CD14-positive monocyte (primary cell): ENCODE measurements at regions not wholly inside any gene's neighbourhood (a gene's known extent, or its start where the extent isn't known, plus 50 kb on each side); places are given as distances from the start of the nearest gene placed in this dataset.

Experiments
- DNase-seq, 3 donors: peaks; one replicate each; pipeline ENCODE4 v3.0.0-alpha.2; 2011 to 2022
- H2AFZ ChIP-seq: 2 replicates; pipeline ENCODE4 v1.6.0; 2012; ENCODE audit warnings: mild to moderate bottlenecking, low read depth, low read length, inconsistent platforms; ENCODE audit not compliant: insufficient read depth, poor library complexity, severe bottlenecking
- H3K27ac ChIP-seq, 2 donors: 1 replicate in 1 of 2; 2 replicates in 1 of 2; pipeline ENCODE4 v1.5.1; 2012 to 2013; ENCODE audit warnings: low read length in 2 of 2, control low read depth in 1 of 2, inconsistent platforms in 1 of 2, low read depth in 1 of 2, mild to moderate bottlenecking in 1 of 2
- H3K27me3 ChIP-seq, 2 donors: one replicate each; pipeline versions ENCODE4 v1.6.0 to v1.6.1; 2011 to 2013; ENCODE audit warnings: low read length in 2 of 2; ENCODE audit not compliant: control insufficient read depth in 2 of 2, insufficient read depth in 2 of 2
- H3K36me3 ChIP-seq, 2 donors: replicated peaks in 1 of 2; 1 replicate in 1 of 2; 2 replicates in 1 of 2; pipeline versions ENCODE4 v1.5.1 to v1.6.1; 2012 to 2013; ENCODE audit warnings: low read length in 2 of 2, control low read depth in 1 of 2, inconsistent platforms in 1 of 2, mild to moderate bottlenecking in 1 of 2; ENCODE audit not compliant: insufficient read depth in 2 of 2, control insufficient read depth in 1 of 2
- H3K4me1 ChIP-seq, 2 donors: 1 replicate in 1 of 2; 2 replicates in 1 of 2; pipeline versions ENCODE4 v1.5.1 to v1.6.1; 2012 to 2013; ENCODE audit warnings: low read length in 2 of 2, control low read depth in 1 of 2, inconsistent platforms in 1 of 2, mild to moderate bottlenecking in 1 of 2, moderate library complexity in 1 of 2; ENCODE audit not compliant: insufficient read depth in 2 of 2, control insufficient read depth in 1 of 2
- H3K4me2 ChIP-seq: replicated peaks from 2 replicates; pipeline ENCODE3; 2012; ENCODE audit warnings: low read length, moderate library complexity, mild to moderate bottlenecking; ENCODE audit not compliant: poor library complexity, severe bottlenecking; ENCODE audit errors: extremely low read depth
- H3K4me3 ChIP-seq, 3 experiments: fragments of 200-600 bp in 1 of 3; sonication (generic) in 1 of 3; replicated peaks in 1 of 3; 1 replicate in 2 of 3; 2 replicates in 1 of 3; pipeline ENCODE4 v1.5.1; 2011 to 2013; ENCODE audit warnings: low read length in 3 of 3, mild to moderate bottlenecking in 3 of 3, control low read depth in 2 of 3, low read depth in 2 of 3, inconsistent platforms in 1 of 3, moderate library complexity in 1 of 3
- H3K79me2 ChIP-seq: 2 replicates; pipeline ENCODE4 v1.6.0; 2012; ENCODE audit warnings: mild to moderate bottlenecking, control low read depth, inconsistent platforms, low read length, moderate library complexity; ENCODE audit not compliant: insufficient read depth
- H3K9ac ChIP-seq: 2 replicates; pipeline ENCODE4 v1.6.0; 2017; ENCODE audit warnings: low read length, mild to moderate bottlenecking; ENCODE audit not compliant: insufficient read depth, poor library complexity, severe bottlenecking
- H3K9me3 ChIP-seq, 2 donors: replicated peaks in 1 of 2; 1 replicate in 1 of 2; 2 replicates in 1 of 2; pipeline versions ENCODE4 v1.5.1 to v1.6.1; 2012 to 2013; ENCODE audit warnings: low read length in 2 of 2, control low read depth in 1 of 2; ENCODE audit not compliant: control insufficient read depth in 1 of 2, insufficient read depth in 1 of 2
- H4K20me1 ChIP-seq: 2 replicates; pipeline ENCODE4 v1.6.0; 2012; ENCODE audit warnings: mild to moderate bottlenecking, low read length, control low read depth, moderate library complexity; ENCODE audit not compliant: insufficient read depth
- H3K27ac Mint-ChIP-seq, 7 donors: one replicate each; pipeline ENCODE4 v1.8.0; 2020; ENCODE audit warnings: mild to moderate bottlenecking in 7 of 7, mixed read lengths in 7 of 7, moderate library complexity in 6 of 7, inconsistent platforms in 2 of 7
- H3K27me3 Mint-ChIP-seq, 3 donors: one replicate each; pipeline ENCODE4 v1.8.0; 2021 to 2022; ENCODE audit warnings: low read depth in 3 of 3, mild to moderate bottlenecking in 3 of 3, mixed read lengths in 3 of 3, moderate library complexity in 3 of 3, inconsistent platforms in 1 of 3
- H3K36me3 Mint-ChIP-seq, 2 donors: one replicate each; pipeline ENCODE4 v1.8.0; 2020; ENCODE audit warnings: mixed read lengths in 2 of 2, inconsistent platforms in 1 of 2, mild to moderate bottlenecking in 1 of 2
- H3K4me1 Mint-ChIP-seq: one replicate; pipeline ENCODE4 v1.8.0; 2020; ENCODE audit warnings: mild to moderate bottlenecking, mixed read lengths
- H3K4me3 Mint-ChIP-seq, 2 donors: one replicate each; pipeline ENCODE4 v1.8.0; 2020; ENCODE audit warnings: mild to moderate bottlenecking in 2 of 2, mixed read lengths in 2 of 2, moderate library complexity in 1 of 2
- H3K9me3 Mint-ChIP-seq, 7 donors: one replicate each; pipeline ENCODE4 v1.8.0; 2020 to 2022; ENCODE audit warnings: mixed read lengths in 7 of 7, mild to moderate bottlenecking in 6 of 7, moderate library complexity in 6 of 7, inconsistent platforms in 2 of 7
- CTCF ChIP-seq: fragments of 200-600 bp; IDR thresholded peaks from one replicate; pipeline ENCODE4 v1.8.0; 2022; ENCODE audit warnings: antibody characterized with exemption, mild to moderate bottlenecking
- WGBS: methylation state at CpG from one replicate; pipeline ENCODE4 v1.1.5; 2013; ENCODE audit warnings: missing lambda C conversion rate; ENCODE audit not compliant: insufficient coverage; 5-methylcytosine and 5-hydroxymethylcytosine counted together
- intact Hi-C, 2 donors: fragments of 100-400 bp; cut with micrococcal nuclease; formaldehyde crosslinking; loops; one replicate each; pipeline versions ENCODE4 v1.15.0 to v1.15.1; 2023

GRCh38 chr13:102930566-102930965 is 84.7 kb downstream of the ERCC5 start:
- no peak overlapping the region for H2AFZ ChIP-seq
- DNase-seq = no peak
- Mint-ChIP-seq H3K9me3 (peaks cover 0 to 12% (median 6%) of the 10 kb centered on the region in 7 donors), H3K4me3 (no peak overlapping the region), H3K27ac (no peak overlapping the region), H3K27me3 (peaks cover 0 to 2% (median 0%) of the 10 kb centered on the region in 3 donors), H3K36me3 (no peaks in the 10 kb centered on the region), H3K4me1 (no peaks in the 10 kb centered on the region)
- H3K9ac ChIP-seq = no peak overlapping the region
- H4K20me1 ChIP-seq = no peaks in the 10 kb centered on the region
- H3K4me1 ChIP-seq = no peaks in the 10 kb centered on the region
- intact Hi-C loops = no loop called here
- WGBS = 52% methylated on average over 3 of the region's 3 CpGs
- no peak overlapping the region for H3K27ac ChIP-seq
- H3K4me3 ChIP-seq = no peak overlapping the region
- H3K27me3 ChIP-seq = no peaks in the 10 kb centered on the region
- no peak overlapping the region for H3K4me2 ChIP-seq
- H3K79me2 ChIP-seq = no peaks in the 10 kb centered on the region
- TF ChIP-seq CTCF = no peak
- H3K9me3 ChIP-seq = no peaks in the 10 kb centered on the region
- no peaks in the 10 kb centered on the region for H3K36me3 ChIP-seq

GRCh38 chr13:102928941-102929675 is 83.3 kb downstream of the ERCC5 start:
- WGBS = 95% methylated on average over 4 of the region's 9 CpGs
- no peaks in the 10 kb centered on the region for H3K36me3 Mint-ChIP-seq
- no peaks in the 10 kb centered on the region for H3K4me1 Mint-ChIP-seq
- no peak overlapping the region for H3K27ac Mint-ChIP-seq
- peaks cover 0 to 13% (median 7%) of the 10 kb centered on the region in 7 donors for H3K9me3 Mint-ChIP-seq
- H3K4me3 ChIP-seq = no peak overlapping the region
- intact Hi-C loops = no loop called here
- TF ChIP-seq CTCF = no peak
- H3K27ac ChIP-seq = no peak overlapping the region
- no peaks in the 10 kb centered on the region for H4K20me1 ChIP-seq
- H3K4me1 ChIP-seq = no peaks in the 10 kb centered on the region
- no peak for DNase-seq
- no peaks in the 10 kb centered on the region for H3K36me3 ChIP-seq
- H2AFZ ChIP-seq = no peak overlapping the region
- no peaks in the 10 kb centered on the region for H3K27me3 ChIP-seq
- no peak overlapping the region for H3K9ac ChIP-seq
- no peak overlapping the region for H3K4me2 ChIP-seq
- H3K79me2 ChIP-seq = no peaks in the 10 kb centered on the region
- H3K9me3 ChIP-seq = no peaks in the 10 kb centered on the region
- H3K4me3 Mint-ChIP-seq = no peak overlapping the region
- H3K27me3 Mint-ChIP-seq = peaks cover 0 to 2% (median 0%) of the 10 kb centered on the region in 3 donors
